SK-N-SH (cell line): ENCODE measurements at regions not wholly inside any gene's neighbourhood (a gene's known extent, or its start where the extent isn't known, plus 50 kb on each side); places are given as distances from the start of the nearest gene placed in this dataset.
"Not testable (repeated sequence)": the region's sequence is repeated elsewhere in the genome, so short reads cannot be mapped to it uniquely, and the experiment has no call there.

Experiments used
- CHD2 ChIP-seq: fragments of 150-350 bp; IDR thresholded peaks from 2 replicates; pipeline ENCODE4 v1.6.1; 2018; ENCODE audit warnings: low read length; ENCODE audit not compliant: partially characterized antibody
- ELF1 ChIP-seq: IDR thresholded peaks from 2 replicates; pipeline ENCODE4 v1.4.0; 2012
- FOXM1 ChIP-seq: IDR thresholded peaks from 2 replicates; pipeline ENCODE4 v1.4.0; 2012; ENCODE audit warnings: low read depth, mild to moderate bottlenecking
- SIN3A ChIP-seq: IDR thresholded peaks from 2 replicates; pipeline ENCODE4 v1.6.1; 2012; ENCODE audit warnings: low read depth, mild to moderate bottlenecking, low read length, moderate library complexity, borderline replicate concordance
- TCF12 ChIP-seq: IDR thresholded peaks from 2 replicates; pipeline ENCODE4 v1.4.0; 2012
- TF ChIP-seq, protein P1 (sequence below): fragments of 200-600 bp; sonication (generic); IDR thresholded peaks from 2 replicates; pipeline ENCODE4 v1.6.1; 2017; ENCODE audit warnings: antibody characterized with exemption, mild to moderate bottlenecking, moderate library complexity
- TF ChIP-seq, protein P2 (sequence below): IDR thresholded peaks from 2 replicates; pipeline ENCODE4 v1.4.0; 2012; ENCODE audit warnings: low read depth

GRCh38 chr7:150089139-150089538 lies 215.4 kb downstream of the ATP6V0E2 start:
- not testable (repeated sequence) for TF ChIP-seq ELF1, CHD2, TCF12, FOXM1, SIN3A
- TF ChIP-seq, protein P1, sequence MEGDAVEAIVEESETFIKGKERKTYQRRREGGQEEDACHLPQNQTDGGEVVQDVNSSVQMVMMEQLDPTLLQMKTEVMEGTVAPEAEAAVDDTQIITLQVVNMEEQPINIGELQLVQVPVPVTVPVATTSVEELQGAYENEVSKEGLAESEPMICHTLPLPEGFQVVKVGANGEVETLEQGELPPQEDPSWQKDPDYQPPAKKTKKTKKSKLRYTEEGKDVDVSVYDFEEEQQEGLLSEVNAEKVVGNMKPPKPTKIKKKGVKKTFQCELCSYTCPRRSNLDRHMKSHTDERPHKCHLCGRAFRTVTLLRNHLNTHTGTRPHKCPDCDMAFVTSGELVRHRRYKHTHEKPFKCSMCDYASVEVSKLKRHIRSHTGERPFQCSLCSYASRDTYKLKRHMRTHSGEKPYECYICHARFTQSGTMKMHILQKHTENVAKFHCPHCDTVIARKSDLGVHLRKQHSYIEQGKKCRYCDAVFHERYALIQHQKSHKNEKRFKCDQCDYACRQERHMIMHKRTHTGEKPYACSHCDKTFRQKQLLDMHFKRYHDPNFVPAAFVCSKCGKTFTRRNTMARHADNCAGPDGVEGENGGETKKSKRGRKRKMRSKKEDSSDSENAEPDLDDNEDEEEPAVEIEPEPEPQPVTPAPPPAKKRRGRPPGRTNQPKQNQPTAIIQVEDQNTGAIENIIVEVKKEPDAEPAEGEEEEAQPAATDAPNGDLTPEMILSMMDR = not testable (repeated sequence)
- TF ChIP-seq, protein P2, sequence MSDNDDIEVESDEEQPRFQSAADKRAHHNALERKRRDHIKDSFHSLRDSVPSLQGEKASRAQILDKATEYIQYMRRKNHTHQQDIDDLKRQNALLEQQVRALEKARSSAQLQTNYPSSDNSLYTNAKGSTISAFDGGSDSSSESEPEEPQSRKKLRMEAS = not testable (repeated sequence)
